ENCODE measurements at regions not wholly inside any gene's neighbourhood (a gene's known extent, or its start where the extent isn't known, plus 50 kb on each side); places are given as distances from the start of the nearest gene placed in this dataset.

DNA sequence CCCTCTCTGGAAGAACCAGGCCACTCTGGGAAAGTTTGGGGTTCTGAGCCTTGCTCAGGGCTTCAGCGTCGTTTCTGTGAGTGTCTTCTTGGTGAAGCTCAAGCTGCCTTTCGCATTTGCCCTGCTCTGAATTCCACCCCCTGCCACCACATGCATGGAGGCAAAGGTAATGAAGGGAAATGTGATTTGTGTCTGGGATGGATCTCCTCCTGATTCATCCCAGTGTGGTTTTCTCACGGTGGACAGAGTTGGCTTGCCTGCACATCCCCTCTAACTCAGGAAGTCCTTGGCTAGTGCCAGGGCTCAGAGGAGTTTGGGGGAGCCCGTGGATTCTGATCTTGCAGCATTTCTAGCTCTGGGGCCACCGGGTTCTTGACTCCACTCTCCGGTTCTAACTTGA lies 173.6 kb upstream of the RAB4A start:
- H3K4me3 Mint-ChIP-seq, result no peak overlapping the region
- ChIA-PET CTCF (no interaction called here), POLR2A (no interaction called here)
- no peaks in the 10 kb centered on the region for H3K36me3 Mint-ChIP-seq (ENCODE audit: low read depth)
- H3K27ac Mint-ChIP-seq, result no peak overlapping the region
- H3K27me3 Mint-ChIP-seq, result peaks cover 2% of the 10 kb centered on the region
- no peak for DNase-seq
- H3K9me3 Mint-ChIP-seq, result no peaks in the 10 kb centered on the region
- ATAC-seq (ENCODE audit: low read depth), result no peak
- intact Hi-C loops (cut with micrococcal nuclease), result no loop called here
- TF ChIP-seq, protein P1, sequence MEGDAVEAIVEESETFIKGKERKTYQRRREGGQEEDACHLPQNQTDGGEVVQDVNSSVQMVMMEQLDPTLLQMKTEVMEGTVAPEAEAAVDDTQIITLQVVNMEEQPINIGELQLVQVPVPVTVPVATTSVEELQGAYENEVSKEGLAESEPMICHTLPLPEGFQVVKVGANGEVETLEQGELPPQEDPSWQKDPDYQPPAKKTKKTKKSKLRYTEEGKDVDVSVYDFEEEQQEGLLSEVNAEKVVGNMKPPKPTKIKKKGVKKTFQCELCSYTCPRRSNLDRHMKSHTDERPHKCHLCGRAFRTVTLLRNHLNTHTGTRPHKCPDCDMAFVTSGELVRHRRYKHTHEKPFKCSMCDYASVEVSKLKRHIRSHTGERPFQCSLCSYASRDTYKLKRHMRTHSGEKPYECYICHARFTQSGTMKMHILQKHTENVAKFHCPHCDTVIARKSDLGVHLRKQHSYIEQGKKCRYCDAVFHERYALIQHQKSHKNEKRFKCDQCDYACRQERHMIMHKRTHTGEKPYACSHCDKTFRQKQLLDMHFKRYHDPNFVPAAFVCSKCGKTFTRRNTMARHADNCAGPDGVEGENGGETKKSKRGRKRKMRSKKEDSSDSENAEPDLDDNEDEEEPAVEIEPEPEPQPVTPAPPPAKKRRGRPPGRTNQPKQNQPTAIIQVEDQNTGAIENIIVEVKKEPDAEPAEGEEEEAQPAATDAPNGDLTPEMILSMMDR (IDR thresholded peaks at IDR 0.05), result no peak
- H3K4me1 Mint-ChIP-seq, result peaks cover 12% of the 10 kb centered on the region

DNA sequence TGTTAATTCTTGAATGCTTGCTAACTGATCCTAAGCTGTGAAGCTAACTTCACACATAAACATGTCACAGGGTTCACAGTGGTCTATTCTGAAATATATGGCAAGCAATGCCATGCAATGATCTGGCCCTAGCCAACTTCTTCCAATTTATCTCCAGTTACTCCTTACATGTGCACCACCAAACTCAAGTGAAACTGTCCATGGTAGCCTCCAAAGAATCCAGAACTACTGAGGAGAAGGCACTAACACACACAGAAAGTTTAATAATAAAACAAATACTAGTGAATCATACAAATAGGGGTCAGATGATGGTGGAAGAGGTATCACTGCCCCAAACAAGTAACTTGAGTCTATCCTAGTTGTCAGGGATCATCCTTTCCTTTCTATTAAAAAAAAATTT lies 172.6 kb upstream of the RAB4A start:
- H3K27me3 Mint-ChIP-seq, result peaks cover 2% of the 10 kb centered on the region
- intact Hi-C loops (cut with micrococcal nuclease), result no loop called here
- H3K36me3 Mint-ChIP-seq (ENCODE audit: low read depth), result no peaks in the 10 kb centered on the region
- DNase-seq (no peak), ATAC-seq (ENCODE audit: low read depth) (no peak)
- H3K4me1 Mint-ChIP-seq, result peaks cover 2% of the 10 kb centered on the region
- no peaks in the 10 kb centered on the region for H3K9me3 Mint-ChIP-seq
- POLR2A ChIA-PET, result no interaction called here
- H3K27ac Mint-ChIP-seq, result no peak overlapping the region
- CTCF ChIA-PET, result no interaction called here
- no peak overlapping the region for H3K4me3 Mint-ChIP-seq
- TF ChIP-seq, protein P1 (IDR thresholded peaks at IDR 0.05), result no peak

DNA sequence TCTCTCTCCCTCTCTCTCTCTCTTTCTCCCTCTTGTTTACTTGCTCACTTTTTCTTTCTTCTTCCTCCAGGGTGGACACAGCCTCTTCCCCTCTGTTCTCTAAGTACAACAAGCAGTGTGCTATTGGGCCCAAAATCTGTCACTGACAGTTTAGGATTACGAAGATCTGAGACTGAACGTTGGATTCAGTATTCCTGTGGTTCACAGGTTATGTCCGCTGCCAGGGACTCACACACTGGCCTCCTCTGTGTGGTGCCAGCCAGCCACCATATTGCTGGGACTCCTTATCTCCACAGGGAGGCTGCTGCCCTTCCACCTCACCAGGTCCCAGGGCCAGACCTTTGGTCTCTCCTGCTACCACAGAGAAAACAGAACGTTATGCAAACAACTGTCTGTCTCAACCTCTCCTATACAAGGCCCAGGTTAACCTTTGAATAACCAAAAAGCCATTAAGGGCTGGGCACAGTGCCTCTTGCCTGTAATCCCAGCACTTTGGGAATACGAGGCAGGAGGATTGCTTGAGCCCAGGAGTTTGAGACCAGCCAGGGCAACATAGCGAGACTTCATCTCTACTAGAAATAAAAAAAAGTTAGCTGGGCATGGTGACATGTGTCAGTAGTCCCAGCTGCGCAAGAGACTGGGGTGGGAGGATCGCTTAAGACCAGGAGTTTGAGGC lies 171.9 kb upstream of the RAB4A start:
- CTCF ChIA-PET, result no interaction called here
- no peak overlapping the region for H3K4me3 Mint-ChIP-seq
- H3K27me3 Mint-ChIP-seq, result peaks cover 2% of the 10 kb centered on the region
- DNase-seq, result no peak
- ATAC-seq (ENCODE audit: low read depth), result no peak
- no peaks in the 10 kb centered on the region for H3K36me3 Mint-ChIP-seq (ENCODE audit: low read depth)
- H3K27ac Mint-ChIP-seq, result no peak overlapping the region
- intact Hi-C loops (cut with micrococcal nuclease), result no loop called here
- H3K9me3 Mint-ChIP-seq, result no peaks in the 10 kb centered on the region
- TF ChIP-seq, protein P1 (IDR thresholded peaks at IDR 0.05), result no peak
- H3K4me1 Mint-ChIP-seq, result peaks cover under 1% of the 10 kb centered on the region
- POLR2A ChIA-PET, result no interaction called here

DNA sequence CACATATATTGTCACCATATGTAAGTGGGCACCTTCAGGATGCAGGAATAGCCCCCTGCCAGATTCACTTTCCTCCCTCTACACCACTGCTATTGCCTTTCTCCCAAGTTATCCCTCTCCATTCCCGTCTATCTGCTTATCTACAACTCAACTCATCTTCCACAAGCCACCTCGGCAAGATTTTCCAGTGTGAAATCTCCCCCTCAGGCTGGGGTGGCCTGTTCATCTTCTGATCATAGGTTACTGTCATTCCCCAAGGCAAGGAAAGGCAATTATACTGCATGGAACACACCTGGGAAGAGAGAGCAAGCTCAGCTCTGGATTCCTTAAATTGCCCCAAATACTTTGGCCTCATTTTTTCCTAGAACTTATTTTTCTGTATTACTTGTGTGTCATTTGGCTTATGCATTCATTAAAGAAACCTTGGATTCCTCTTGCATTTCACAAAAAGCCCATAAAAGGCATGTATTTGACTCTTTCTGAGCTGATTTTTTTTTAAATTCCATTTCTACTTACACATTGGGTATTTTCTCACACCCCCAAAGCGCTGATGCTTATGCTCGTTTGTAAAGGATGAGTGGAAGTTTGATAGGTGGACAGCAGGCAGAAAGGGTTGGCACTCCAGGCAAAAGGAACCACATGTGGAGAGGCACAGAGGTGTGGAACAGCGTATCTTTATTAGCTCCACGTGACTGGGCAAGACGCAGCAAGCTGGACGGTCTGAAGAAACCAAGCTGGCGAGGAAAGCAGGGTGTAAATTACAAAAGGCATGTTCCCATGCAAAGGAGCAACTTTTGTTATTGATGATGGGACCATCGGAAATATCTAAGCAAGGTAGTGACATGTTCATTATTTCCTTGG lies 169.7 kb upstream of the RAB4A start:
- Mint-ChIP-seq H3K9me3 (no peaks in the 10 kb centered on the region), H3K27me3 (peaks cover 7% of the 10 kb centered on the region), H3K4me1 (no peaks in the 10 kb centered on the region), H3K27ac (no peak overlapping the region), H3K36me3 (ENCODE audit: low read depth) (no peaks in the 10 kb centered on the region), H3K4me3 (no peak overlapping the region)
- intact Hi-C loops (cut with micrococcal nuclease), result no loop called here
- DNase-seq, result no peak
- CTCF ChIA-PET, result no interaction called here
- ATAC-seq (ENCODE audit: low read depth), result no peak
- TF ChIP-seq, protein P1 (IDR thresholded peaks at IDR 0.05), result no peak
- POLR2A ChIA-PET, result no interaction called here

DNA sequence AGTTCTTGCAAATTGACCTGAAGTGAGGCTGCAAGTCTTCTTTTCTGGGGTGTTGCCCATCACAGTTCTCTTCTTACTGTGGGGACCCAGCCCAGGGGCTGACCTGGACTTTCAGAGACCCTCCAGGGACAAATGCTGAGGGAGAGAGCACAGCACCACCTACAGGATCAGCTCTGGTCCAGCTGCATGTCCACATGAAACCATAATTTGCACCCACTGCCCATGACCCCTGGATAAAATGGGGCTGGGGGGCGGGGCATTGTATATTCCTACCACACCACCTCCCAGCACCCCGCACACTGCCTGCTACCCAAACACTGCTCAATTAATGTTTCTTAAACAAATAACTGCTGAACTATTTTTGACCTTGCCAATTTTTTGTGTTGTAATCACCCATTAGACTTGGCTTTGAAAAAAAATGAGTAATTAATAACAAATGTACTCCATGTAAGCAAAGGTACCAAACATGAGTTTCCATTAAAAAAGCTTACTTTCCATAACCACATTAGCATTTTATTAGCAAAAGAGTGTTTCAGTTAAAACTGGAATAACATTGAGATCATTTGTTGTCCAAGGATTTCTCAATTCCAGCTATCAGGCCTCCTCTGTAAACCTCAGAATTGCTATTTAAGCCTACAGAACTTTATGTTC lies 168.0 kb upstream of the RAB4A start:
- H3K4me3 Mint-ChIP-seq, result no peak overlapping the region
- ChIA-PET POLR2A (no interaction called here), CTCF (no interaction called here)
- H3K36me3 Mint-ChIP-seq (ENCODE audit: low read depth), result no peaks in the 10 kb centered on the region
- DNase-seq, result no peak
- H3K9me3 Mint-ChIP-seq, result no peaks in the 10 kb centered on the region
- intact Hi-C loops (cut with micrococcal nuclease), result no loop called here
- H3K27ac Mint-ChIP-seq, result no peak overlapping the region
- TF ChIP-seq, protein P1 (IDR thresholded peaks at IDR 0.05), result no peak
- peaks cover 9% of the 10 kb centered on the region for H3K27me3 Mint-ChIP-seq
- H3K4me1 Mint-ChIP-seq, result no peaks in the 10 kb centered on the region
- no peak for ATAC-seq (ENCODE audit: low read depth)

Measured in activated B cell treated with CpG ODN at 0.5 μM for 24 hours (primary cell).